ENCODE measurements at regions not wholly inside any gene's neighbourhood (a gene's known extent, or its start where the extent isn't known, plus 50 kb on each side); places are given as distances from the start of the nearest gene placed in this dataset.

- DNase-seq, result no peak
Observed at GRCh38 chr1:58365328-58365727, 181.2 kb downstream of the OMA1 start.

DNA sequence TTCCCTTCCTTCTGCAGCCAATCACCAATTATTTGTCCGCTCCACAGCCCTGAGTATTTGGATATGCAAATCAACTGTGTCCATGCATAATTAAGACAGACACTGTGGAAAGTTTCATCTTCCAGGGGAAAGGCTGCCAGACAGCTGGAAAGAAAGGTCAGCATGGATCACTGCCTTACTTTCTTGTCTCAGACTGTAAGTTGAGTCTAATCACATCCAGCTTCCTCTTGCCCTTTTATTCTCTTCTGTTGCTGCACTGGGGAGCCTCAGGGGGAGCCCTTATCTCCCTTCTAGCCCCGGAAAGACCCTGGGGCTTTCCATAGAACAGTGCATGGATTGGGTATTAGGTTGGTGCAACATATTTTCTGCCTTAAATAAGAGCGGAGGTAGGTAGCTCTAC is 182.9 kb downstream of the OMA1 start:
- no peak for DNase-seq

GRCh38 chr1:58361134-58361533 is 185.4 kb downstream of the OMA1 start:
- no peak for DNase-seq

- no peak for DNase-seq
Observed at GRCh38 chr1:58358346-58358745, 188.2 kb downstream of the OMA1 start.

DNA sequence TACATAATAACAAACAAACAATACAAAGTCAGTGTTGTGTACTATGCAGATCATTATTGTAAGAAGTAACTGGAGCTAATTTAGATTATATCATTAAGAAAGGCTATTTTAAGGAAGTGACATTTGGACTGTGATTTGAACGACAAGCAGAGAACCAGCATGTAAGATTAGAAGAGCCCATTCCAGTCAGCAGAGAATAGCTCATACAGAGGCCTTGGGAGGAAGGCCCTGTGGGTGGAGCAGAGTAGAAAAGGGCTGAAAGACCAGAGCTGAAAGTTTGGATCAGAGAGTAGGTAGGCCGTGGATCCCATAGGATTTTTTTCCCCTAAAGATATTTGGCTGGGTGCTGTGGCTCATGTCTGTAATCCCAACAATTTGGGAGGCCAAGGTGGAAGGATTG is 190.1 kb downstream of the OMA1 start:
- no peak for DNase-seq

- no peak for DNase-seq
Observed at GRCh38 chr1:58353168-58353567, 193.4 kb downstream of the OMA1 start.

DNA sequence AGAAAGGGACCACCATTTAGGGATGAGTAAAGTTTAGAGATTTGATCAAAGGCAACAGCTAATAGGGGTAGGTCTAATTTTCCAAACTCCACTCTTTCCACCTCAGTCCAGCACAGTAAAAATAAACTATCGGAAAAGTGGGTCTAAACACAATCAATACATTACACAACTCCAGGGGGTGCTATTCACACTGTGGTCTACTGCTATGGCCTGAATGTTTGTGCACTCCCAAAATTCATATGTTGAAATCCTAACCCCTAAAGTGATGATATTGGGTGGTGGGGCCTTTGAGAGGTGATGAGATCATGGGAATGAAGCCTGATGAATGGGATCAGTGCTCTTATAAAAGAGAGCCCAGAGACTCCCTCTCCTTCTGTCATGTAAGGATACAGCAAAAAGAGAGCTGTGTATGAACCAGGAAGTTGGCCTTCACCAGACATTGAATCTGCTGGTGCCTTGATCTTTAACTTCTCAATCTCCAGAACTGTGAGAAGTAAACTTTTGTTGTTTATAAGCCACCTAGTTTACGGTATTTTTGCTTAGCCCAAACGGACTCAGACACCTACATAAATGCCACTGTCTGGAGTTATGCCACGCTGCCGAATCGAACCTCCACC is 193.9 kb downstream of the OMA1 start:
- DNase-seq, result no peak

DNA sequence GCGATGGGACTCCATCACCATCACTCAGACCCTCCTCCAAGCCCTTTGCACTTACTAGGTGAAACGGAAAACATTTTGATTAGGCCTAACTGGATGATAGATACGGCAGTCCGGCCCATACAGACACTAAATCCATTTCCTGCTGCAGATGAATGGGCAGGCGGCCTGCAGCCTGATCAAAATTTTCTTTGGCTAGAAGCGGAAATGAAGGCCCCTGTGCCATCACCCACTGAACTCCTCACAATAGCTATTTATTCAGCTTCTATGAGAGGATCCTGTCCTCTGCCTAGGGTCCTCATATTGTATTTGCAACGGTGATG is 200.5 kb downstream of the OMA1 start:
- DNase-seq, result no peak

DNA sequence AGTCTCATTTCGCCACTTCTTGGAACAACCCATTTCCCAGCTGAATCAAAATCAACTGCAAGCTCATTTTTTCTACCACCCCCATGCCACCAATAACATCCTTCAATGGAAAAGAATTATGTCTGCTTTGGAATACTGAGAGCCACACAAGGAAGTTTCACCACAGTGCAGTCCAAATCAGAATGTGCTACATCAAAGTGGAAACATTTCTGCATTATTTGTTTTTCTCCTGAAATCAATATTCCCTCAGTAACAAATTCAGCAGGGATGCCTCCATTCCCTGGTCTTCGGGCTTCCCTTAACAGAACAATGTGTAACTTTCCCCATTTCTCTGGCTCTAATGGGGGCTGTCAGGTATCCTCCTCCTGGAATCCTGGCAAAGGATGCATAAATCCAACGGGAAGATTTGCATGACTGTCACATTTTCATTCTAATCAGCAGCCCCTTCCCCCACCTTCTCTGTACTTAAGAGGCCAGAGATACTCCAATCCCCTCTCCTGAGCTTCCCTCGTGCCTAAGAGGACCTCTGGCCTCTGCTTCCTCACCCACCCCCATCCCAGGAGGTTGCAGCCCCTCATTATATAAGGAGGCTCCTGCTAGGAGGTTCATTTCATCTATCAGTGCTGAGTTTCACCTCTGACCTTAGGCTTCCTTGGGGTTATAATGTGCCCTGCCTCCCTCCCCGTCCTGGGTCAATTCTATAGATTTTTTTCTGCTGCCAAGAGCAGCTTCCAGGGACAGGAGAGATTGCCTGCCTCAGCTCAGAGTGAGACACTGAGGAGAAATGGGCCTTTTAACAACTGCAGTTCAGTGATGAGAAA is 201.1 kb downstream of the OMA1 start:
- no peak for DNase-seq

DNA sequence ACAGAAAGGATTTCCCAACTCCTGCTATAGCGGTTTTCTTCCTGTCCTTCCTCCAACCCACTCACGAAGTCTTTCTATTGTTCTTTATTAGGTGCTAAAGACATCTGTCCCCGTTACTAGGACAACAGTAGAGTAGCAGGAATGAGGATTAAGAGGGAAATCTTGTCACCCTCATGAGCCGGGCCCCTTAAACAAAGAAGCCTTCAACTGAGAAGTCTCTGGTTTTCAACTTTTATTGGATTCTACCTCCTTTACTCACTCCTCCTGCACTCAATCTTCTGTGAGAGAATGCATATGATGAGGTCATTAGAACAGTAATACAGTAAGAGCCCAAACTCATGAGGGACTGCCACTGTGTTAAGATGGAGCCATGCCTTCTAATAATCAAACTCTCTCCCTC is 206.3 kb downstream of the OMA1 start:
- DNase-seq, result no peak

DNA sequence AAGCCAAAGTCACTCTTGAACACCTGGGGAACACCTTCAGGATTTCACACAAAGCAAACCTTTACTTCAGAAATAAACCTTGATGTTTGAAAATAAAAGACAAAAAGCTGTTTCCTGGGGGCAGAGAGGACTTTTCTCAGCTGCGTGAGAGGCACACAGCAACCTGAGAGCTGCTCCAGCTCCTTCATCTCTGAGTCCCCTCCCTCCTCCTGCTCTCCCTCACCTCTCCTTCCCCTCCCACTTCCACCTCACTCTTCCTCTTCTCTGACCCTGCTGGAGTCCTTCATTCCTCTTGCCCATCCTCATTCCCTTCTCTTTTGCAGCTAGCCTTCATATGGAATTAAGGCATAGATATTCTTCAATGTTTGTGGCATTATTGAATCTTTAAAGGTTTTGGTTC is 208.4 kb downstream of the OMA1 start:
- no peak for DNase-seq

- DNase-seq, result no peak
Observed at GRCh38 chr1:58333511-58333910, 213.0 kb downstream of the OMA1 start.

DNA sequence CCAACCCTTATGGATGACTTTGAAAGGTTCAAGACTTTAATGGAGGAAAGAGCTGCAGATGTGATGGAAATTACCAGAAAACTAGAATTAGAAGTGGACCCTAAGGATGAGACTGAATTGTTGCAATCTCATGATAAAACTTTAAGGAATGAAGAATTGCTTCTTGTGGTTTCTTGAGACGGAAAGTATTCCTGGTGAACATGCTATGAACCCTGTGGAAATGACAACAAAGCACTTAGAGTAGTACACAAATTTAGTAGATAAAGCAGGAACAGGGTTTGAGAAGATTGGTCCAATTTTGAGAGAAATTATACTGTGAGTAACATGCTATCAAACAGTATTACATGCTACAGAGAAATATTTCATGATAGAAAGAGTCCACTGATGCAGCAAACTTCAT is 215.4 kb downstream of the OMA1 start:
- no peak for DNase-seq

DNA sequence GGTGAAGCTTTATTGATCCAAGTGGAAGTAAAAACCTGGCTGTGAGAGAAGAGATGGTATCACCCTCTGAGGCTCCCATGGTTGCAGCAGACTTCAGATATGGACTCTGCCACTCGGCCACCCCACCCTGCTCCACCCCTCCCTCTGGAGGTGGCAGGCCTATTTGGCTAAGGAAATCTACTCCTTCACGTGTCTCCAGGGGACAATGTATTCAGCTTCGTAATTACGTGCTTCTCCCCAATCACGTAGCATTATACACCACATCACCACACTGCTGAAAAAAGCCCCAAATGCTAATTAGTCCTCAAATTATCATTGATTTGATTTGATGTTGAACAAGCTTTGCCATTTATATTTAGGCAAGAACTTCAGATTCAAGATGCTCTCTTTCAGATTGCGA is 220.7 kb downstream of the OMA1 start:
- DNase-seq, result no peak

DNA sequence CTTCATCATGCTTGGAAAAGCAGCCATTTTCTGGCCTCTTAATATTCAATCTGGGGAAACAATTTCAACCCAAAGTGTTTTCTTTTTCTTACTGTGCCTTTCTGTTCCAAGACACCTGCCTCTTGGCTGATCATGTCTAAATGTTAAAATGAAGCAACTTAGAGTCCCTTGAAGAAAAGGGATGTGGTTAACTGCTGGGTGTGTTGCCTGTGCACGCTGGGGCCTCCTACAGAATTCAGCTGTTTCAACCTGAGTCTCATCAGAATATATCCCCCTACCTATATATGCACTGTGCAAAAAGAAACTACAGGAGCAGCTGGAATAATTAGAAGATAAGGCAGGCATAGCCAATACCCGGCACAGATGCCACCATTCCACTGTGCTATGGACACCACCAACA is 222.0 kb downstream of the OMA1 start:
- DNase-seq, result no peak

DNA sequence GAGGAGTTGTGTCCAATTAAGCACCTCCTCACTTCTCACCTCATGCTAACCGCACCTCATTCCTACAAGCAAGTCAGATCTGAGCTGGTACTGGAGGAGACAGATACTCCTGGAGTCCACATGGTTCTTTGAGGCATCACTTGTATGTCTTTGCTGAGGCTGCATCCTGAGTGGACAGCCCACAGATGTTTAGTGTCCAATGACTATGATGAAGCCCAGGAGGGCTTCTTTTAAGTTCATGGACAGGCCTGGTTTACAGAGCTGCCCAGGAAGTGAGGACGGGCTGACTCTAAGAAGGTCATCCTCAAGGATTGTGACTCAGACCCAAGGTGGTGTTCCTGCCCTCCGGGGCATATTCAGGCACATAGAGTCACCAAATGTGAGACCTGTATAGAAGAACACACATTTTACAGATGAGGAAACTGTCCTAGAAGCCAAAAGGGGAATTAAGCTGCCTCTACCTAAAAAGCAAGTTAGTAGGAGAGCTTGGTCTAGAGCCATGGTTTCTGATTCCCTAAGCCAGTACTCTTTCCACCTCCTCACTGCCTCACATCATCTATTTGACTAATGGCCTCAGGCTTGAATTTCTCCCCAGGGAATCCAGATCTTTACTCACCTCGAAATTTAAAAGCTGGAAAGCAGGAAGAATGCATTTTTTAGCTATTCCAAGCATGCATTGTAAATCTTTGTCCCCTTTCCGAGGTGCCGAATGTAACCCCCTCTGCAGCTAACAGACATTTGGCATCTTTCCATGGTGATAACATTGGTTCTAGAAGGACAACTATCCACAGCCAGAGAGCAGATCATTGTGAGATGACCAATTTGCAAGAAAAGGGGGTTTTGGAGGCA is 228.1 kb downstream of the OMA1 start:
- DNase-seq, result no peak

DNA sequence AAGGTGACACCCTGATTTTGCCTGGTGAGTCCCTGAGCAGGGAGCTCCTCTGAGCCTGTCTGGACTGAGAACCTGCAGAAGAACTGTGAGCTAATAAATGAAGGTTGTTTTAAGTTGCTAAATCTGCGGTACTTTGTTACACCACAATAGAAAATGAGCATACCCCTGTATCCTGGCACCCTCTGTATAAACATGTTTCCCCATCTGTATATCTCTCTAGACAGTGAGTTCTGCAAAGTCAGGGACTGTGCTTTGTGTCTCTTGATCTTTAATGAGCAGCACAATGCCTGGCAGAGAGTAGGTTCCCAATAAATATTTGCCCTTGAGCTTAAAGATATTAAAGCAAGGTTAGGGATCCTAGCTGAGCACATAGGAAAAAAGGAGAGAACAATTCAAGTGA is 228.8 kb downstream of the OMA1 start:
- no peak for DNase-seq

GRCh38 chr1:58317086-58317485 is 229.4 kb downstream of the OMA1 start:
- DNase-seq, result no peak

DNA sequence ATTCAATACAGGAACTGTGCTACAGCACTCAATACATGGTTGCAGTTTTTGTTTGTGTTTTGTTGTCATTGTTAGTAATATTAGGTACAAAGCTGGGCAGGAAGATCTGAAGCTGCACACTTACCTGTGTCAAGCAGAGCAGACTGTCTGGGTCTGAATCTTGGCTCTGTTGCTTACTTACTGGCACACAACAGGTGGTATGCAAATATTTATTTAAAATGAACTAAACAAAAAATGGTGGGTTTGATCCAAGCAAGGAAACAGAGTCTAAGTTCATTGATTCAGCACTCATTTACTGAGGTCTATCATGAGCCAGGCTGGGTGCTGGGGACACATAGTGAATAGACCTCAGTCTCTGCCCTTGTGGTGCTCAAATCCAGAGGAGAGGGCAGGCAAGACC is 230.4 kb downstream of the OMA1 start:
- no peak for DNase-seq

DNA sequence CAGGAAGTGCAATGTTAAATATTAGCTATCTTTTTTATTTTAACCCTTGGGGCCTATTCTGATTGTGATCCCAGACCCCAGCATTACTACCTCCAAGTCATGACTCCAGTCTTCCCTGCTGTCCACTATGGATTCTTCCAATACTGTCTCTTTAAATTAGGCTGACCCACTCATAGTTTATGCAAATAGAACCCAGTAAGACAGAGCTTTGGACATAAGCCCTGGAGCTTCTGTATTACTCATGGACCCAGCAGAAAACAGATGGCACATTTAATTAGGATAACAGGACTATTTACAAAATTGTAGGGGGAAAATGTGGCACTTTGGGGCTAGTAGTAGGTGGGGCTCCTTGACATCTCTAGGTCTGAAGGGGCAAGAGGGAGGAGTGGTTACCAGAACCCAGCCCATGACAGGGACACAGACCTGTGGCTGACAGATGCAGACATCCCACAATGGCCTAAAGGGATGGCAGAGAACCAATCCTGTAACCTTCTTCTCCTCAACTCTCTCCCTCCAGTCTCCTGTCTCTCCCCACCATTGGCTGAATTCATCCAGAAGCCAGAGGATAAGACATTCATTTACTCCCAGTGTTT is 233.5 kb downstream of the OMA1 start:
- no peak for DNase-seq

GRCh38 chr1:58312461-58312860 is 234.1 kb downstream of the OMA1 start:
- no peak for DNase-seq

- no peak for DNase-seq
Observed at GRCh38 chr1:58310881-58311280, 235.6 kb downstream of the OMA1 start.

GRCh38 chr1:58310469-58310868 is 236.1 kb downstream of the OMA1 start:
- DNase-seq, result no peak

- no peak for DNase-seq
Observed at GRCh38 chr1:58308206-58308605, 238.3 kb downstream of the OMA1 start.
